IMR-90 (cell line): ENCODE measurements at regions not wholly inside any gene's neighbourhood (a gene's known extent, or its start where the extent isn't known, plus 50 kb on each side); places are given as distances from the start of the nearest gene placed in this dataset.

Source experiments
- ATAC-seq: fragments of 200-7000 bp; cut with Tn5 transposase; 2 replicates; pipeline ENCODE4 v1.9.1; 2020; ENCODE audit warnings: low read depth, mild to moderate bottlenecking, moderate library complexity
- BruUV-seq: library from RNA; stranded (reverse); fragments of 400-500 nt; replicated peaks from 2 replicates; lab custom pipeline; 2021; lab: Mats Ljungman, UMichigan
- CTCF ChIA-PET: fragments of 300-600 bp; formaldehyde crosslinking; extraction: SDS; loops from one replicate; lab custom pipeline; 2021; ENCODE audit warnings: antibody characterized with exemption; lab: Yijun Ruan, JAX
- POLR2A ChIA-PET: fragments of 300-600 bp; sonication (Branson Sonifier 250); formaldehyde crosslinking; loops from one replicate; lab custom pipeline; 2022; ENCODE audit warnings: antibody characterized with exemption; ENCODE audit not compliant: unreplicated experiment; lab: Charles Lee
- DNase-seq: peaks from one replicate; pipeline ENCODE4 v3.0.0; 2013
- H2AFZ ChIP-seq: replicated peaks from 2 replicates; pipeline ENCODE3; 2013; ENCODE audit warnings: low read length, mild to moderate bottlenecking; ENCODE audit not compliant: poor library complexity
- H2AK5ac ChIP-seq: 2 replicates; pipeline ENCODE4 v1.6.1; 2013; ENCODE audit warnings: low read depth, low read length, inconsistent platforms
- H2AK9ac ChIP-seq: replicated peaks from 2 replicates; pipeline ENCODE3; 2013; ENCODE audit warnings: mild to moderate bottlenecking, low read depth, low read length, moderate library complexity; ENCODE audit not compliant: poor library complexity
- H2BK120ac ChIP-seq: 2 replicates; pipeline ENCODE4 v1.6.1; 2013; ENCODE audit warnings: low read depth, low read length, inconsistent platforms
- H2BK15ac ChIP-seq: 3 replicates; pipeline ENCODE4 v1.6.1; 2013; ENCODE audit warnings: low read depth, low read length, inconsistent platforms
- H2BK20ac ChIP-seq: 2 replicates; pipeline ENCODE4 v1.6.1; 2013; ENCODE audit warnings: low read depth, mild to moderate bottlenecking, inconsistent platforms, low read length, moderate library complexity
- H2BK5ac ChIP-seq: 2 replicates; pipeline ENCODE4 v1.6.1; 2013; ENCODE audit warnings: mild to moderate bottlenecking, low read depth, low read length, inconsistent platforms; ENCODE audit not compliant: poor library complexity, severe bottlenecking
- H3K14ac ChIP-seq: replicated peaks from 2 replicates; pipeline ENCODE4 v1.6.1; 2013; ENCODE audit warnings: low read depth, low read length, inconsistent platforms
- H3K18ac ChIP-seq: 2 replicates; pipeline ENCODE4 v1.6.1; 2013; ENCODE audit warnings: low read depth, low read length, control low read depth
- H3K23ac ChIP-seq: 2 replicates; pipeline ENCODE4 v1.6.1; 2013; ENCODE audit warnings: low read depth, low read length, inconsistent platforms
- H3K27ac ChIP-seq: 2 replicates; pipeline ENCODE4 v1.5.1; 2013; ENCODE audit warnings: mild to moderate bottlenecking, control low read depth, low read length; ENCODE audit not compliant: insufficient read depth
- H3K27me3 ChIP-seq: 2 replicates; pipeline ENCODE4 v1.6.1; 2013; ENCODE audit warnings: low read length; ENCODE audit not compliant: control insufficient read depth, insufficient read depth
- H3K36me3 ChIP-seq: 2 replicates; pipeline ENCODE4 v1.6.1; 2013; ENCODE audit warnings: low read length, mixed read lengths; ENCODE audit not compliant: control insufficient read depth, insufficient read depth
- H3K4ac ChIP-seq: 2 replicates; pipeline ENCODE4 v1.6.1; 2013; ENCODE audit warnings: low read depth, low read length, inconsistent platforms
- H3K4me1 ChIP-seq: 2 replicates; pipeline ENCODE4 v1.6.1; 2013; ENCODE audit warnings: low read length, mixed read lengths; ENCODE audit not compliant: control insufficient read depth, insufficient read depth
- H3K4me2 ChIP-seq: 2 replicates; pipeline ENCODE4 v1.6.1; 2013; ENCODE audit warnings: low read depth, mild to moderate bottlenecking, control low read depth, low read length, moderate library complexity
- H3K4me3 ChIP-seq: 2 replicates; pipeline ENCODE4 v1.5.1; 2013; ENCODE audit warnings: low read depth, mild to moderate bottlenecking, control low read depth, low read length, moderate library complexity; ENCODE audit not compliant: insufficient read depth
- H3K56ac ChIP-seq: 2 replicates; pipeline ENCODE4 v1.6.1; 2013; ENCODE audit warnings: low read length, inconsistent platforms; ENCODE audit not compliant: insufficient read depth; ENCODE audit errors: extremely low read depth
- H3K79me1 ChIP-seq, 2 experiments: 2 replicates each; pipeline ENCODE4 v1.6.1; 2013; ENCODE audit warnings: low read length in 2 of 2, inconsistent platforms in 1 of 2, low read depth in 1 of 2
- H3K9ac ChIP-seq: 2 replicates; pipeline ENCODE4 v1.6.1; 2013; ENCODE audit warnings: low read depth, low read length, control low read depth
- H3K9me1 ChIP-seq: 2 replicates; pipeline ENCODE4 v1.6.1; 2013; ENCODE audit warnings: low read length, inconsistent platforms; ENCODE audit not compliant: insufficient read depth
- H3K9me3 ChIP-seq: 2 replicates; pipeline ENCODE4 v1.6.1; 2013; ENCODE audit warnings: low read length; ENCODE audit not compliant: control insufficient read depth, insufficient read depth
- H4K20me1 ChIP-seq: 2 replicates; pipeline ENCODE4 v1.6.1; 2013; ENCODE audit warnings: low read length, inconsistent platforms; ENCODE audit not compliant: insufficient read depth
- H4K5ac ChIP-seq: 2 replicates; pipeline ENCODE4 v1.6.1; 2013; ENCODE audit warnings: mild to moderate bottlenecking, low read depth, low read length, control low read depth
- H4K8ac ChIP-seq, 2 experiments: 2 replicates each; pipeline ENCODE4 v1.6.1; 2013; ENCODE audit warnings: low read depth in 2 of 2, low read length in 2 of 2, control low read depth in 1 of 2, inconsistent platforms in 1 of 2
- H4K91ac ChIP-seq: 2 replicates; pipeline ENCODE4 v1.6.1; 2013; ENCODE audit warnings: low read depth, low read length, inconsistent platforms; ENCODE audit not compliant: insufficient read depth
- CEBPB ChIP-seq: IDR thresholded peaks from 2 replicates; pipeline ENCODE4 v1.6.1; 2012; ENCODE audit warnings: low read depth, low read length, improper control_type of control experiment
- CHD1 ChIP-seq: IDR thresholded peaks from 2 replicates; pipeline ENCODE4 v1.6.1; 2012; ENCODE audit warnings: low read depth, low read length, improper control_type of control experiment
- WGBS, 2 experiments: methylation state at CpG; one replicate each; pipeline versions ENCODE4 v1.1.5 to v1.1.7; 2013; ENCODE audit warnings: missing lambda C conversion rate in 2 of 2; ENCODE audit not compliant: insufficient read length in 1 of 2; ENCODE audit errors: extremely low coverage in 2 of 2; 5-methylcytosine and 5-hydroxymethylcytosine counted together
- dilution Hi-C: fragments of 300-500 bp; cut with HindIII; formaldehyde crosslinking; loops from one replicate; pipeline ENCODE4 v1.14.3; 2018; ENCODE audit warnings: low sequenced_read_pairs; ENCODE audit not compliant: unreplicated experiment
- in situ Hi-C: fragments of 300-500 bp; cut with MboI; formaldehyde crosslinking; loops from 3 replicates; pipeline ENCODE4 v1.14.3; 2019; ENCODE audit warnings: low sequenced_read_pairs, inconsistent platforms, mixed read lengths
- intact Hi-C: fragments of 100-400 bp; cut with micrococcal nuclease; formaldehyde crosslinking; loops from 2 replicates; pipeline ENCODE4 v1.10.0; 2022

- 100% methylated on average over 2 of the region's 14 CpGs; no CpG with 5 or more reads in 1 of the 2 experiments for WGBS, 2 experiments
- DNase-seq = peak; percentile 31
- CTCF ChIA-PET = interaction anchor here (0.6 to 0.7 kb wide), 2 partner anchors 9 to 33 kb away, joined by 3 to 4 read pairs; no protein-coding TSS in a partner anchor
- no TSS peak for BruUV-seq
- Histone ChIP-seq H3K27me3 (no peaks in the 10 kb centered on the region), H2BK15ac (peak overlapping the region; percentile 97), H3K79me1 (peaks cover 0 to 20% of the 10 kb centered on the region in 2 experiments; a peak in 2 of 4 replicates), H4K8ac (peak overlapping the region; percentile 95 to 99), H4K5ac (peak overlapping the region; percentile 100), H3K18ac (peak overlapping the region; percentile 99), H4K20me1 (no peaks in the 10 kb centered on the region), H2AK9ac (peak overlapping the region; percentile 67), H3K4me2 (no peak overlapping the region; the same call in 1 of the 2 replicates), H3K23ac (peak overlapping the region; percentile 94), H3K9me1 (peaks cover 19% of the 10 kb centered on the region), H3K4ac (peak overlapping the region; percentile 99), H3K27ac (peak overlapping the region; percentile 100), H3K9me3 (peaks cover 7% of the 10 kb centered on the region; the same call in 1 of the 2 replicates), H2BK5ac (peak overlapping the region; percentile 100), H2BK120ac (peak overlapping the region; percentile 100), H3K36me3 (no peaks in the 10 kb centered on the region), H3K4me3 (no peak overlapping the region), H4K91ac (peak overlapping the region; percentile 100), H3K4me1 (peaks cover 30% of the 10 kb centered on the region), H2BK20ac (peak overlapping the region; percentile 99), H2AK5ac (peak overlapping the region; percentile 100), H3K14ac (peak overlapping the region; percentile 98), H2AFZ (peak overlapping the region; percentile 79), H3K9ac (peak overlapping the region; percentile 40; the same call in 1 of the 2 replicates), H3K56ac (peak overlapping the region; percentile 96)
- in situ Hi-C loops = no loop called here
- dilution Hi-C loops = no loop called here
- intact Hi-C loops = loop anchor here (1.0 to 2.0 kb wide), 2 partner anchors 75 kb away; no protein-coding TSS in a partner anchor
- TF ChIP-seq CEBPB = peak; percentile 44; the same call in 1 of the 2 replicates
- TF ChIP-seq CHD1 = no peak
- POLR2A ChIA-PET = no interaction called here
- no peak for ATAC-seq
Measured at GRCh38 chr14:61177279-61178225, 103.6 kb downstream of the TMEM30B start.
